ENCODE measurements at regions not wholly inside any gene's neighbourhood (a gene's known extent, or its start where the extent isn't known, plus 50 kb on each side); places are given as distances from the start of the nearest gene placed in this dataset.

DNA sequence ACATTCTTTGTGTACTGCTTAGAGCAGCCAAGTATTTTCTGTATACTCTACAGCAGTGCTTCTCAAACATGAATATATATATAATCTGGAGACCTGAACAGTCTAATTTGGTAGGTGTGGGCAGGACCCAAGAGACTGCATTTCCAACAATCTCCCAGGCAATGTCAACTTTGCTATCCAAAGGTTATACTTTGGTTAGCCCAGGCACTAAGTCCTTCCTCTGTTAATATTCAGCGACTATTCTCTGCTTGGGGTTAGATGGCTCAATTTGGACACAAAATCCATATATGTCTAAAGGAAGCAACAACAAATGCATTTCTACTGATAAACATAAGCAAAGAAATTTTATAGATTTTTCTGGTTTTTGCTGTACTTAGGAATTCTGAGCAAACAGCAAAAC, 480.0 kb upstream of the RPS6KA3 start:
- no peak for DNase-seq (ENCODE audit: low spot score)
- no peak overlapping the region for H2AFZ ChIP-seq (ENCODE audit: low read length)
- no peak for TF ChIP-seq EZH2phosphoT487 (IDR thresholded peaks at IDR 0.05; ENCODE audit: borderline replicate concordance, low read depth, low read length)
- no peak for TF ChIP-seq CTCF (conservative IDR thresholded peaks at IDR 0.05; ENCODE audit: low read length)
- ChIA-PET CTCF (ENCODE audit: unreplicated experiment) (no interaction called here), POLR2A (interaction anchor here (0.7 kb wide), 1 partner anchor 249 kb away, joined by 12 read pairs; no protein-coding TSS in a partner anchor)
- no peaks in the 10 kb centered on the region for H3K36me3 ChIP-seq (ENCODE audit: insufficient read depth, low read length)
- intact Hi-C loops (cut with micrococcal nuclease; ENCODE audit: unreplicated experiment) = no loop called here
- H4K20me1 ChIP-seq (ENCODE audit: insufficient read depth, low read length) = no peaks in the 10 kb centered on the region
- no peaks in the 10 kb centered on the region for H3K9me2 ChIP-seq (ENCODE audit: insufficient read depth, low read length)
- no peak overlapping the region for H3K27ac ChIP-seq (ENCODE audit: low read depth, low read length, poor library complexity, severe bottlenecking)
- no peak overlapping the region for H3K4me3 ChIP-seq (ENCODE audit: low read depth, low read length, poor library complexity, severe bottlenecking)
- no peaks in the 10 kb centered on the region for H3K9me3 ChIP-seq (ENCODE audit: low read length)
- no peak overlapping the region for H3K4me2 ChIP-seq (ENCODE audit: low read length)
- no peaks in the 10 kb centered on the region for H3K4me1 ChIP-seq (ENCODE audit: insufficient read depth, low read length, poor library complexity, severe bottlenecking)
- no TSS peak for BruUV-seq (replicated peaks)
- H3K79me2 ChIP-seq (ENCODE audit: insufficient read depth, low read depth, low read length) = no peaks in the 10 kb centered on the region

- H3K79me2 ChIP-seq (ENCODE audit: insufficient read depth, low read depth, low read length) = no peaks in the 10 kb centered on the region
- H3K4me1 ChIP-seq (ENCODE audit: insufficient read depth, low read length, poor library complexity, severe bottlenecking) = no peaks in the 10 kb centered on the region
- intact Hi-C loops (cut with micrococcal nuclease; ENCODE audit: unreplicated experiment) = no loop called here
- ChIA-PET POLR2A (no interaction called here), CTCF (ENCODE audit: unreplicated experiment) (no interaction called here)
- H3K36me3 ChIP-seq (ENCODE audit: insufficient read depth, low read length) = no peaks in the 10 kb centered on the region
- H3K4me2 ChIP-seq (ENCODE audit: low read length) = no peak overlapping the region
- no peaks in the 10 kb centered on the region for H4K20me1 ChIP-seq (ENCODE audit: insufficient read depth, low read length)
- no peaks in the 10 kb centered on the region for H3K9me2 ChIP-seq (ENCODE audit: insufficient read depth, low read length)
- BruUV-seq (replicated peaks) = no TSS peak
- H3K4me3 ChIP-seq (ENCODE audit: low read depth, low read length, poor library complexity, severe bottlenecking) = no peak overlapping the region
- H3K27ac ChIP-seq (ENCODE audit: low read depth, low read length, poor library complexity, severe bottlenecking) = no peak overlapping the region
- H2AFZ ChIP-seq (ENCODE audit: low read length) = no peak overlapping the region
- no peak for DNase-seq (ENCODE audit: low spot score)
- no peaks in the 10 kb centered on the region for H3K9me3 ChIP-seq (ENCODE audit: low read length)
- TF ChIP-seq EZH2phosphoT487 (IDR thresholded peaks at IDR 0.05; ENCODE audit: borderline replicate concordance, low read depth, low read length) (no peak), CTCF (conservative IDR thresholded peaks at IDR 0.05; ENCODE audit: low read length) (no peak)
Measured at GRCh38 chrX:20743046-20743445, 476.3 kb upstream of the RPS6KA3 start.

- no peaks in the 10 kb centered on the region for H4K20me1 ChIP-seq (ENCODE audit: insufficient read depth, low read length)
- H3K27ac ChIP-seq (ENCODE audit: low read depth, low read length, poor library complexity, severe bottlenecking) = no peak overlapping the region
- no peak overlapping the region for H2AFZ ChIP-seq (ENCODE audit: low read length)
- TF ChIP-seq EZH2phosphoT487 (IDR thresholded peaks at IDR 0.05; ENCODE audit: borderline replicate concordance, low read depth, low read length) (no peak), CTCF (conservative IDR thresholded peaks at IDR 0.05; ENCODE audit: low read length) (no peak)
- DNase-seq (ENCODE audit: low spot score) = no peak
- no peaks in the 10 kb centered on the region for H3K36me3 ChIP-seq (ENCODE audit: insufficient read depth, low read length)
- no peaks in the 10 kb centered on the region for H3K9me3 ChIP-seq (ENCODE audit: low read length)
- H3K4me2 ChIP-seq (ENCODE audit: low read length) = no peak overlapping the region
- BruUV-seq (replicated peaks) = no TSS peak
- ChIA-PET POLR2A (no interaction called here), CTCF (ENCODE audit: unreplicated experiment) (no interaction called here)
- no peaks in the 10 kb centered on the region for H3K9me2 ChIP-seq (ENCODE audit: insufficient read depth, low read length)
- no peaks in the 10 kb centered on the region for H3K79me2 ChIP-seq (ENCODE audit: insufficient read depth, low read depth, low read length)
- intact Hi-C loops (cut with micrococcal nuclease; ENCODE audit: unreplicated experiment) = no loop called here
- H3K4me1 ChIP-seq (ENCODE audit: insufficient read depth, low read length, poor library complexity, severe bottlenecking) = no peaks in the 10 kb centered on the region
- no peak overlapping the region for H3K4me3 ChIP-seq (ENCODE audit: low read depth, low read length, poor library complexity, severe bottlenecking)
Measured at GRCh38 chrX:20742106-20742505, 475.4 kb upstream of the RPS6KA3 start.
